K562 (cell line): ENCODE measurements at regions not wholly inside any gene's neighbourhood (a gene's known extent, or its start where the extent isn't known, plus 50 kb on each side); places are given as distances from the start of the nearest gene placed in this dataset.

Experiments used
- ATAC-seq: fragments of 200-7000 bp; cut with Tn5 transposase; 3 replicates; pipeline ENCODE4 v1.9.1; 2020; ENCODE audit warnings: moderate library complexity
- BruUV-seq: library from RNA; stranded (reverse); fragments of 400-500 nt; replicated peaks from 2 replicates; lab custom pipeline; 2021; lab: Mats Ljungman, UMichigan
- CTCF ChIA-PET: fragments of 300-600 bp; formaldehyde crosslinking; extraction: SDS; loops from one replicate; lab custom pipeline; 2021; ENCODE audit warnings: low intra/inter-chr PET ratio; lab: Yijun Ruan, JAX
- POLR2A ChIA-PET: fragments of 300-600, 350-650 bp; sonication (Branson Sonifier 250); formaldehyde crosslinking; extraction: SDS; loops from one replicate; lab custom pipeline; 2021; ENCODE audit warnings: antibody characterized with exemption, inconsistent platforms; lab: Yijun Ruan, JAX
- DNase-seq, 4 experiments: peaks; one replicate each; pipeline versions ENCODE4 v3.0.0 to v3.0.0-alpha.2; 2011 to 2018; ENCODE audit warnings: low spot score in 3 of 4, mixed read lengths in 3 of 4; ENCODE audit errors: extremely low read depth in 1 of 4
- FAIRE-seq: peaks from 2 replicates; lab custom pipeline; 2011; peaks lifted over from hg19 to GRCh38; lab: Jason Lieb, UNC
- H2AFZ ChIP-seq: 2 replicates; pipeline ENCODE4 v1.6.0; 2011; ENCODE audit warnings: low read depth, low read length, control low read depth, inconsistent platforms
- H3K27ac ChIP-seq: fragments of 200-600 bp; 3 replicates; pipeline ENCODE4 v1.8.0; 2011; ENCODE audit warnings: low read depth, mild to moderate bottlenecking, control low read depth, inconsistent platforms, low read length, moderate library complexity, mixed read lengths; ENCODE audit errors: extremely low read depth
- H3K27me3 ChIP-seq, 2 experiments: fragments of 300-600 bp in 1 of 2; 2 replicates in 1 of 2; 3 replicates in 1 of 2; pipeline versions ENCODE4 v1.6.0 to v1.8.0; 2011; ENCODE audit warnings: inconsistent platforms in 2 of 2, low read length in 2 of 2, mild to moderate bottlenecking in 1 of 2, mixed read lengths in 1 of 2, moderate library complexity in 1 of 2; ENCODE audit not compliant: control insufficient read depth in 2 of 2, insufficient read depth in 2 of 2
- H3K36me3 ChIP-seq: fragments of 300-600 bp; 3 replicates; pipeline ENCODE4 v1.8.0; 2011; ENCODE audit warnings: mild to moderate bottlenecking, low read length, inconsistent platforms; ENCODE audit not compliant: control insufficient read depth, insufficient read depth
- H3K4me1 ChIP-seq, 2 experiments: fragments of 200-600 bp in 1 of 2; replicated peaks in 1 of 2; 2 replicates in 1 of 2; 3 replicates in 1 of 2; pipeline versions ENCODE4 v1.5.1 to v1.8.0; 2011; ENCODE audit warnings: inconsistent platforms in 2 of 2, low read length in 2 of 2, mild to moderate bottlenecking in 1 of 2, mixed read lengths in 1 of 2, moderate library complexity in 1 of 2; ENCODE audit not compliant: control insufficient read depth in 2 of 2, insufficient read depth in 2 of 2
- H3K4me2 ChIP-seq: 2 replicates; pipeline ENCODE4 v1.6.1; 2011; ENCODE audit warnings: low read length, control low read depth, inconsistent platforms, mixed read lengths; ENCODE audit not compliant: insufficient read depth
- H3K4me3 ChIP-seq: fragments of 200-600 bp; sonication (generic), shearing (Covaris generic); 2 replicates; pipeline ENCODE4 v1.5.1; 2016; ENCODE audit warnings: control low read depth, inconsistent platforms
- H3K79me2 ChIP-seq: fragments of 200-600 bp; 3 replicates; pipeline ENCODE4 v1.8.0; 2011; ENCODE audit warnings: low read length, inconsistent platforms; ENCODE audit not compliant: control insufficient read depth, insufficient read depth
- H3K9ac ChIP-seq, 2 experiments: 2 replicates each; pipeline versions ENCODE4 v1.6.0 to v1.6.1; 2011; ENCODE audit warnings: low read depth in 2 of 2, low read length in 2 of 2, control low read depth in 1 of 2, inconsistent platforms in 1 of 2, mild to moderate bottlenecking in 1 of 2, mixed read lengths in 1 of 2; ENCODE audit not compliant: insufficient read depth in 1 of 2
- H3K9me1 ChIP-seq: one replicate; pipeline ENCODE4 v1.6.0; 2011; ENCODE audit warnings: inconsistent platforms, mild to moderate bottlenecking, low read length, moderate library complexity; ENCODE audit not compliant: control insufficient read depth, insufficient read depth
- H3K9me3 ChIP-seq: replicated peaks from 2 replicates; pipeline ENCODE4 v1.5.1; 2011; ENCODE audit warnings: low read depth, low read length, inconsistent platforms; ENCODE audit not compliant: control insufficient read depth, insufficient read depth
- H4K20me1 ChIP-seq: replicated peaks from 2 replicates; pipeline ENCODE4 v1.6.1; 2011; ENCODE audit warnings: low read length, inconsistent platforms, mixed read lengths; ENCODE audit not compliant: control insufficient read depth, insufficient read depth
- MCM3 ChIP-seq: fragments of 450-650 bp; IDR thresholded peaks from 2 replicates; pipeline ENCODE4 v1.6.1; 2016
- PHF20 ChIP-seq: fragments of 450-650 bp; IDR thresholded peaks from 2 replicates; pipeline ENCODE4 v1.6.1; 2018; ENCODE audit not compliant: partially characterized antibody
- TBP ChIP-seq: optimal IDR thresholded peaks from 2 replicates; pipeline ENCODE3; 2011; ENCODE audit warnings: low read depth, low read length, improper control_type of control experiment
- ZNF668 ChIP-seq: fragments of 250-450 bp; sonication (Bioruptor Pico); IDR thresholded peaks from 2 replicates; pipeline ENCODE4 v1.8.0; 2022; ENCODE audit warnings: mild to moderate bottlenecking, inconsistent platforms
- WGBS: fragments of 100-300 bp; shearing (Covaris generic); methylation state at CpG from one replicate; pipeline ENCODE4 v1.1.6; 2016; ENCODE audit warnings: low coverage, mixed read lengths; ENCODE audit not compliant: insufficient coverage; ENCODE audit errors: missing lambda C conversion rate; 5-methylcytosine and 5-hydroxymethylcytosine counted together
- in situ Hi-C: fragments of 300-500 bp; cut with MboI; formaldehyde crosslinking; loops from 4 replicates; pipeline ENCODE4 v1.15.0; 2018; ENCODE audit warnings: inconsistent platforms, mixed read lengths
- intact Hi-C: fragments of 100-400 bp; cut with micrococcal nuclease; formaldehyde crosslinking; loops from 2 replicates; pipeline ENCODE4 v1.14.2; 2022
- TF ChIP-seq, protein P1 (sequence below): fragments of 250-450 bp; sonication (Bioruptor Pico); IDR thresholded peaks from 2 replicates; pipeline ENCODE4 v1.4.0; 2020; ENCODE audit warnings: mild to moderate bottlenecking
- TF ChIP-seq, protein P2 (sequence below): sonication (generic); formaldehyde crosslinking; IDR thresholded peaks from 2 replicates; pipeline ENCODE4 v1.8.0; 2023; ENCODE audit warnings: mild to moderate bottlenecking, missing genetic modification reagents
- TF ChIP-seq, protein P3 (sequence below): fragments of 450-650 bp; formaldehyde crosslinking; IDR thresholded peaks from 2 replicates; pipeline ENCODE4 v1.4.0; 2022; ENCODE audit warnings: missing genetic modification characterization

DNA sequence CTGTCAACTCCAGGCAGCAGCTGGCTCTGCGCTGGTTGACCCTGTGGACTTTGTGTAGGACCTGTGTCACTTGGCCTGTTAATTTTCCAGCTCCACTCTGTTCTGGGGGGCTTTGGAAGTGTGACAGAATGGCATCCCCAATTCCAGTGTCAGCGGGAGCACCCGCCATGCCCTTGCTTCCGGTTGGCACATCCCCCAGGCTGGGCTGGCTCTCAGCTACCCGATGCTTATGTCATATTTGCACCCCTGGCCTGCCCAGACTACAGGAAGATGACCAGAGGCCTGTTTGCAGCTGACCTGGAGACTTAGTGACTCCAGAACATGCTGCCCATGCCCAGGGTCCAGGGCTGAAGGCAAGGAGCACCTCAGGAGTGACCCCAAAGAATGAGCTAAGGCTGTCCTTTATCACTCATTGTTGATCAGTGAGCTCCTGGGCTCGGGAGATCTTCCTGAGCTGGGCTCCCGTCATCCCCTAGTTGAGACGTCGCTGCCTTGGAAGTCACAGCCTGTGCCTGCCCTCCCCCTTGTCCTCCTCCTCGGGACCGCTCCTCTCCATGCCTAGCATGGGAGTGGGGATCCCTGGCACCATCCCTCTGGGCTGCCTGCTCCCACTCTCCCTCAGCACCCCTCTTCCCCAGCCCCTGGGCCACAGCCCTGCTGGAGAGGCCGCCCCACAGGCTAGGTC is 163.4 kb upstream of the RTL1 start:
- Histone ChIP-seq H3K4me2 (no peak overlapping the region), H3K4me1 (no peaks in the 10 kb centered on the region; a peak in 1 of 5 replicates), H4K20me1 (no peaks in the 10 kb centered on the region), H3K4me3 (no peak overlapping the region), H3K9ac (no peak overlapping the region), H3K36me3 (no peaks in the 10 kb centered on the region), H3K9me3 (no peaks in the 10 kb centered on the region), H3K27me3 (peaks cover 0 to 34% of the 10 kb centered on the region in 2 experiments; a peak in 2 of 5 replicates), H3K27ac (no peak overlapping the region), H3K79me2 (no peaks in the 10 kb centered on the region), H2AFZ (no peak overlapping the region), H3K9me1 (no peaks in the 10 kb centered on the region)
- intact Hi-C loops: no loop called here
- ATAC-seq (no peak), DNase-seq (no peak), FAIRE-seq (no peak)
- WGBS: 8% methylated on average over 10 of the region's 12 CpGs
- BruUV-seq: no TSS peak
- in situ Hi-C loops: no loop called here
- CTCF ChIA-PET: no interaction called here
- POLR2A ChIA-PET: no interaction called here
- TF ChIP-seq MCM3 (no peak), PHF20 (no peak), TBP (no peak), ZNF668 (CRISPR knock-in tag) (no peak)
- TF ChIP-seq, protein P1, sequence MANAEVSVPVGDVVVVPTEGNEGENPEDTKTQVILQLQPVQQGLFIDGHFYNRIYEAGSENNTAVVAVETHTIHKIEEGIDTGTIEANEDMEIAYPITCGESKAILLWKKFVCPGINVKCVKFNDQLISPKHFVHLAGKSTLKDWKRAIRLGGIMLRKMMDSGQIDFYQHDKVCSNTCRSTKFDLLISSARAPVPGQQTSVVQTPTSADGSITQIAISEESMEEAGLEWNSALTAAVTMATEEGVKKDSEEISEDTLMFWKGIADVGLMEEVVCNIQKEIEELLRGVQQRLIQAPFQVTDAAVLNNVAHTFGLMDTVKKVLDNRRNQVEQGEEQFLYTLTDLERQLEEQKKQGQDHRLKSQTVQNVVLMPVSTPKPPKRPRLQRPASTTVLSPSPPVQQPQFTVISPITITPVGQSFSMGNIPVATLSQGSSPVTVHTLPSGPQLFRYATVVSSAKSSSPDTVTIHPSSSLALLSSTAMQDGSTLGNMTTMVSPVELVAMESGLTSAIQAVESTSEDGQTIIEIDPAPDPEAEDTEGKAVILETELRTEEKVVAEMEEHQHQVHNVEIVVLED (CRISPR knock-in tag): no peak
- TF ChIP-seq, protein P2, sequence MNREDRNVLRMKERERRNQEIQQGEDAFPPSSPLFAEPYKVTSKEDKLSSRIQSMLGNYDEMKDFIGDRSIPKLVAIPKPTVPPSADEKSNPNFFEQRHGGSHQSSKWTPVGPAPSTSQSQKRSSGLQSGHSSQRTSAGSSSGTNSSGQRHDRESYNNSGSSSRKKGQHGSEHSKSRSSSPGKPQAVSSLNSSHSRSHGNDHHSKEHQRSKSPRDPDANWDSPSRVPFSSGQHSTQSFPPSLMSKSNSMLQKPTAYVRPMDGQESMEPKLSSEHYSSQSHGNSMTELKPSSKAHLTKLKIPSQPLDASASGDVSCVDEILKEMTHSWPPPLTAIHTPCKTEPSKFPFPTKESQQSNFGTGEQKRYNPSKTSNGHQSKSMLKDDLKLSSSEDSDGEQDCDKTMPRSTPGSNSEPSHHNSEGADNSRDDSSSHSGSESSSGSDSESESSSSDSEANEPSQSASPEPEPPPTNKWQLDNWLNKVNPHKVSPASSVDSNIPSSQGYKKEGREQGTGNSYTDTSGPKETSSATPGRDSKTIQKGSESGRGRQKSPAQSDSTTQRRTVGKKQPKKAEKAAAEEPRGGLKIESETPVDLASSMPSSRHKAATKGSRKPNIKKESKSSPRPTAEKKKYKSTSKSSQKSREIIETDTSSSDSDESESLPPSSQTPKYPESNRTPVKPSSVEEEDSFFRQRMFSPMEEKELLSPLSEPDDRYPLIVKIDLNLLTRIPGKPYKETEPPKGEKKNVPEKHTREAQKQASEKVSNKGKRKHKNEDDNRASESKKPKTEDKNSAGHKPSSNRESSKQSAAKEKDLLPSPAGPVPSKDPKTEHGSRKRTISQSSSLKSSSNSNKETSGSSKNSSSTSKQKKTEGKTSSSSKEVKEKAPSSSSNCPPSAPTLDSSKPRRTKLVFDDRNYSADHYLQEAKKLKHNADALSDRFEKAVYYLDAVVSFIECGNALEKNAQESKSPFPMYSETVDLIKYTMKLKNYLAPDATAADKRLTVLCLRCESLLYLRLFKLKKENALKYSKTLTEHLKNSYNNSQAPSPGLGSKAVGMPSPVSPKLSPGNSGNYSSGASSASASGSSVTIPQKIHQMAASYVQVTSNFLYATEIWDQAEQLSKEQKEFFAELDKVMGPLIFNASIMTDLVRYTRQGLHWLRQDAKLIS (CRISPR knock-in tag): no peak
- TF ChIP-seq, protein P3, sequence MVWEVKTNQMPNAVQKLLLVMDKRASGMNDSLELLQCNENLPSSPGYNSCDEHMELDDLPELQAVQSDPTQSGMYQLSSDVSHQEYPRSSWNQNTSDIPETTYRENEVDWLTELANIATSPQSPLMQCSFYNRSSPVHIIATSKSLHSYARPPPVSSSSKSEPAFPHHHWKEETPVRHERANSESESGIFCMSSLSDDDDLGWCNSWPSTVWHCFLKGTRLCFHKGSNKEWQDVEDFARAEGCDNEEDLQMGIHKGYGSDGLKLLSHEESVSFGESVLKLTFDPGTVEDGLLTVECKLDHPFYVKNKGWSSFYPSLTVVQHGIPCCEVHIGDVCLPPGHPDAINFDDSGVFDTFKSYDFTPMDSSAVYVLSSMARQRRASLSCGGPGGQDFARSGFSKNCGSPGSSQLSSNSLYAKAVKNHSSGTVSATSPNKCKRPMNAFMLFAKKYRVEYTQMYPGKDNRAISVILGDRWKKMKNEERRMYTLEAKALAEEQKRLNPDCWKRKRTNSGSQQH (CRISPR knock-in tag): no peak
